ENCODE measurements at regions not wholly inside any gene's neighbourhood (a gene's known extent, or its start where the extent isn't known, plus 50 kb on each side); places are given as distances from the start of the nearest gene placed in this dataset.

DNA sequence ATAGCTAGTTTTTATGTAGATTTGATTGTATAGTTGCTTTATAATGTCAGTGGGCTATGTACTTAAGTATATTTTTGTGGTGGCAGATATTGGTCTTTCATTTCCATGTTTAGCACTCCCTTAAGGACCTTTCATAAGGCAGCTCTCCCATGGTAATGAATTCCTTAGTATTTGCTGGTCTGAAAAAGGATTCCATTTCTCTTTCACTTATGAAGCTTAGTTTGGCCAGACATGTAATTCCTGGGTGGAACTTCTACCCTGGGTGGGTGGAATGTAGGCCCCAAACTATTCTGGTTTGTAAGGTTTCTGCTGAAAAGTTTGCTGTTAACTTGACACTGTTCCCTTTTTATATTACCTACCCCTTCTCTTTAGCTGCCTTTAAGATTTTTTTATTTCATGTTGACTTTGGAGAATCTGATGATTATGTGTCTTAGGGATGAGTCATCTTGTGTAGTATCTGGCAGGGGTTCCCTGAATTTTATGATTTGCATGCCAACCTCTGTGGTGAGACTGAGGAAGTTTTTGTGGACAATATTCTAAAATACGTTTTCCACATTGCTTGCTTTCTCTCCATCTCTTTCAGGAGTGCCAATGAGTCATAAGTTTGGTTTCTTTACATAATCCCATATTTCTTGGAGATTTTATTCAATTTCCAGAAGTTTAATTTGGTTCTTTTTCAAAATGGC, 65.4 kb upstream of the VRK2 start:
- TF ChIP-seq POLR2A (IDR thresholded peaks at IDR 0.05; ENCODE audit: low read depth, low read length) = no peak
- TF ChIP-seq POLR2AphosphoS5 (IDR thresholded peaks at IDR 0.05; ENCODE audit: low read depth, low read length) = no peak

All from GM12892 (cell line).